ENCODE measurements at regions not wholly inside any gene's neighbourhood (a gene's known extent, or its start where the extent isn't known, plus 50 kb on each side); places are given as distances from the start of the nearest gene placed in this dataset.

- CTCF ChIA-PET, result no interaction called here
Observed at GRCh38 chr7:155371331-155371883, 73.7 kb downstream of the INSIG1 start.

GRCh38 chr7:155371884-155372781 lies 74.5 kb downstream of the INSIG1 start:
- CTCF ChIA-PET, result no interaction called here
- Histone ChIP-seq H3K27me3 (ENCODE audit: control insufficient read depth, insufficient read depth, low read length) (peaks cover 62% of the 10 kb centered on the region), H3K27ac (ENCODE audit: low read depth, low read length) (no peak overlapping the region), H3K4me3 (ENCODE audit: low read depth, low read length) (no peak overlapping the region), H3K9me3 (ENCODE audit: control insufficient read depth, insufficient read depth, low read length) (peaks cover 8% of the 10 kb centered on the region)
- peak; percentile 18; the same call in 1 of the 2 replicates for TF ChIP-seq CTCF (IDR thresholded peaks at IDR 0.05; ENCODE audit: low read depth, low read length)
- no peak for DNase-seq (ENCODE audit: low read depth, low spot score)
- POLR2A ChIA-PET, result no interaction called here

More at GRCh38 chr7:155371331-155371883, 73.7 kb downstream of the INSIG1 start:
- Histone ChIP-seq H3K27me3 (ENCODE audit: control insufficient read depth, insufficient read depth, low read length) (peaks cover 58% of the 10 kb centered on the region), H3K9me3 (ENCODE audit: control insufficient read depth, insufficient read depth, low read length) (peaks cover 8% of the 10 kb centered on the region), H3K27ac (ENCODE audit: low read depth, low read length) (no peak overlapping the region), H3K4me3 (ENCODE audit: low read depth, low read length) (no peak overlapping the region)
- POLR2A ChIA-PET, result no interaction called here
- no peak for TF ChIP-seq CTCF (IDR thresholded peaks at IDR 0.05; ENCODE audit: low read depth, low read length)
- no peak for DNase-seq (ENCODE audit: low read depth, low spot score)

GRCh38 chr7:155372782-155373358 lies 75.2 kb downstream of the INSIG1 start:
- no peak for DNase-seq (ENCODE audit: low read depth, low spot score)
- ChIA-PET POLR2A (interaction anchor here (0.6 kb wide), 1 partner anchor 436 kb away, joined by 5 read pairs; no protein-coding TSS in a partner anchor), CTCF (interaction anchor here (1.1 kb wide), 1 partner anchor 28 kb away, joined by 4 read pairs; no protein-coding TSS in a partner anchor)
- H3K27ac ChIP-seq (ENCODE audit: low read depth, low read length), result no peak overlapping the region
- H3K4me3 ChIP-seq (ENCODE audit: low read depth, low read length), result peak overlapping the region; percentile 27; the same call in 1 of the 2 replicates
- H3K27me3 ChIP-seq (ENCODE audit: control insufficient read depth, insufficient read depth, low read length), result peaks cover 69% of the 10 kb centered on the region
- peaks cover 8% of the 10 kb centered on the region for H3K9me3 ChIP-seq (ENCODE audit: control insufficient read depth, insufficient read depth, low read length)
- no peak for TF ChIP-seq CTCF (IDR thresholded peaks at IDR 0.05; ENCODE audit: low read depth, low read length)

GRCh38 chr7:155373359-155374273 lies 75.9 kb downstream of the INSIG1 start:
- H3K9me3 ChIP-seq (ENCODE audit: control insufficient read depth, insufficient read depth, low read length), result peaks cover 8% of the 10 kb centered on the region
- DNase-seq (ENCODE audit: low read depth, low spot score), result no peak
- ChIA-PET POLR2A (interaction anchor here (0.6 to 0.8 kb wide), 2 partner anchors 76 to 435 kb away, joined by 4 to 5 read pairs; partner anchors contain the start of gene INSIG1), CTCF (interaction anchor here (1.1 kb wide), 1 partner anchor 28 kb away, joined by 4 read pairs; no protein-coding TSS in a partner anchor)
- H3K27ac ChIP-seq (ENCODE audit: low read depth, low read length), result no peak overlapping the region
- TF ChIP-seq CTCF (IDR thresholded peaks at IDR 0.05; ENCODE audit: low read depth, low read length), result no peak
- H3K27me3 ChIP-seq (ENCODE audit: control insufficient read depth, insufficient read depth, low read length), result peaks cover 76% of the 10 kb centered on the region
- peak overlapping the region; percentile 27 for H3K4me3 ChIP-seq (ENCODE audit: low read depth, low read length)
